ENCODE measurements at regions not wholly inside any gene's neighbourhood (a gene's known extent, or its start where the extent isn't known, plus 50 kb on each side); places are given as distances from the start of the nearest gene placed in this dataset.

DNA sequence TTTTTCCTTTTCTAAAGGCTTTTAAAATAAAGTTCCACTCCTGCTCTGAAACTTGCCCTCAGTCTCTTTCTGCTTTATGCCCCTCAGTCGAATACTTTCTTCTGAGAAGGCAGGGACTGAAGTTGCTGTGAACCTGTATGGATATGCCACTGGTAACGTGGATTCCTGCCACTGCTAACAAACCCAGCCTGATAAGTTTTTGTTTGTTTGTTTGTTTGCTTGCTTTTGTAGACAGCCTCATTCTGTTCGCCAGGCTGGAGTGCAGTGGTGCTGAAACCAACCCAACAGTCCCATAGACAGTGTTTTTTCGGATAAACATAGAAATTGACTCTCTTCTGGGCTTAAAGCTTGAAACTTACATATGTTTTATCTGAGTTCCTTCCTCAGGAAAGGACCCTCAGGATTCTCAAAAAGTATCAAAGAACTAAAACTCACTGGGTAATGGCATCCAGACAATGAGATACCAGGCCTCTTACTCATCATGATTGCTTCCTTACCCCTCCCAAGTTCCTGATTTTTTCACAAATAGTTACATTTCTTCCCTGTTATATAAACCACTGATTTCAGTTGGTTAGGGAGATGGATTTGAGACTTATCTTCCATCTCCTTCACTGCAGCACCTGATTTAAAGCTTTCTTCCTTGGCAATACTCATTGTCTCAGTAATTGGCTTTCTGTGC, 273.6 kb downstream of the SDHAF3 start:
- DNase-seq, result no peak
- H3K27ac ChIP-seq, result no peak overlapping the region
- H3K4me1 ChIP-seq, result no peaks in the 10 kb centered on the region
- WGBS, 2 donors, result 61 to 67% methylated on average over 4 of the region's 4 CpGs
- H3K36me3 ChIP-seq, result no peaks in the 10 kb centered on the region
- TF ChIP-seq, protein P1, sequence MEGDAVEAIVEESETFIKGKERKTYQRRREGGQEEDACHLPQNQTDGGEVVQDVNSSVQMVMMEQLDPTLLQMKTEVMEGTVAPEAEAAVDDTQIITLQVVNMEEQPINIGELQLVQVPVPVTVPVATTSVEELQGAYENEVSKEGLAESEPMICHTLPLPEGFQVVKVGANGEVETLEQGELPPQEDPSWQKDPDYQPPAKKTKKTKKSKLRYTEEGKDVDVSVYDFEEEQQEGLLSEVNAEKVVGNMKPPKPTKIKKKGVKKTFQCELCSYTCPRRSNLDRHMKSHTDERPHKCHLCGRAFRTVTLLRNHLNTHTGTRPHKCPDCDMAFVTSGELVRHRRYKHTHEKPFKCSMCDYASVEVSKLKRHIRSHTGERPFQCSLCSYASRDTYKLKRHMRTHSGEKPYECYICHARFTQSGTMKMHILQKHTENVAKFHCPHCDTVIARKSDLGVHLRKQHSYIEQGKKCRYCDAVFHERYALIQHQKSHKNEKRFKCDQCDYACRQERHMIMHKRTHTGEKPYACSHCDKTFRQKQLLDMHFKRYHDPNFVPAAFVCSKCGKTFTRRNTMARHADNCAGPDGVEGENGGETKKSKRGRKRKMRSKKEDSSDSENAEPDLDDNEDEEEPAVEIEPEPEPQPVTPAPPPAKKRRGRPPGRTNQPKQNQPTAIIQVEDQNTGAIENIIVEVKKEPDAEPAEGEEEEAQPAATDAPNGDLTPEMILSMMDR (IDR thresholded peaks at IDR 0.05), result no peak
- TF ChIP-seq POLR2A (IDR thresholded peaks at IDR 0.05), result no peak
- intact Hi-C loops (cut with DNase I), result no loop called here
- H3K9me3 ChIP-seq, result no peaks in the 10 kb centered on the region
- H3K4me3 ChIP-seq (replicated peaks in 1 of 3), result no peak overlapping the region
- no peaks in the 10 kb centered on the region for H3K27me3 ChIP-seq

DNA sequence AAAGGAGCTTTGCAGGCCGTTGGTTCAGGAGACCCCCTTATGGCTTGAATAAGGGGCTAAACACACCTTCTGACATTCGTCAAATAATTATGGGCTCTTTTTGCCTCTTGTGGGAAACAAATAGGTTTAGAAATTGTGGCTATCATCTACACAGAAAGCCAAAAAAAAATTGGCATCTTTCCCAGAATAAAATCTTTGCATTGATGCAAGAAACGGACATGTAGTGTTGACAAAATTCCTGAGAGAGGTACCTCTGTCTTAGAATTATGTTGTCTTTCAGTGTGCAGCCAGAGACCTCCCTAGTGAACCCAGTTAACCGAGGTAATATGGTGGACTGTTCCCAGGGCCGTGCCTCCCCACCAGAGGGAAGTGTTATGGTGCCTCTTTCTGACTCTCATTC, 283.9 kb downstream of the SDHAF3 start:
- WGBS, 2 donors, result 58 to 59% methylated on average over 5 of the region's 5 CpGs
- H3K36me3 ChIP-seq, result no peaks in the 10 kb centered on the region
- H3K27me3 ChIP-seq, result no peaks in the 10 kb centered on the region
- no peaks in the 10 kb centered on the region for H3K9me3 ChIP-seq
- H3K27ac ChIP-seq, result no peak overlapping the region
- TF ChIP-seq, protein P1 (IDR thresholded peaks at IDR 0.05), result no peak
- TF ChIP-seq POLR2A (IDR thresholded peaks at IDR 0.05), result no peak
- intact Hi-C loops (cut with DNase I), result no loop called here
- H3K4me1 ChIP-seq, result no peaks in the 10 kb centered on the region
- DNase-seq, result no peak
- no peak overlapping the region for H3K4me3 ChIP-seq (replicated peaks in 1 of 3)

DNA sequence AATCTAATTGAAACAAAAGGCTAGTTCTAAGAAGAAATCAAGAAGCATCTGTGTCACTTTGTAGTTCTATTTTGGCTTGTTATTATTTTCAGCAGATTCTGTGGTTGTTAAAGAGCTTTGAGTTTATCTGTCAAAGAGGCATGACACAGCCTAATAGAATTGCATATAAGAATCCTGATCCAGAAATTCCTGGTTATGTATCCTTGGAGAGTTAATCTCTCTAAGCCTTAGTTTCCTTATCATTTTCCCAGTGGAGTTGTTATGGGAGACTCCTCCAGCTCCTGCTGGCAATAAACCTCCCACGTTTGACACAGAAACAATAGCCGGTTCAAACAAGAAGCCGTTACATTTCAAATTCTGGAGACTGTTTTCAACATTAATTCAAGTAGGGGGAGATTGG, 288.3 kb downstream of the SDHAF3 start:
- WGBS, 2 donors, result 54 to 63% methylated on average over 3 of the region's 3 CpGs
- Histone ChIP-seq H3K4me1 (no peaks in the 10 kb centered on the region), H3K4me3 (replicated peaks in 1 of 3) (no peak overlapping the region), H3K9me3 (no peaks in the 10 kb centered on the region), H3K36me3 (no peaks in the 10 kb centered on the region), H3K27ac (no peak overlapping the region), H3K27me3 (no peaks in the 10 kb centered on the region)
- intact Hi-C loops (cut with DNase I), result no loop called here
- no peak for TF ChIP-seq POLR2A (IDR thresholded peaks at IDR 0.05)
- TF ChIP-seq, protein P1 (IDR thresholded peaks at IDR 0.05), result no peak
- DNase-seq, result no peak

DNA sequence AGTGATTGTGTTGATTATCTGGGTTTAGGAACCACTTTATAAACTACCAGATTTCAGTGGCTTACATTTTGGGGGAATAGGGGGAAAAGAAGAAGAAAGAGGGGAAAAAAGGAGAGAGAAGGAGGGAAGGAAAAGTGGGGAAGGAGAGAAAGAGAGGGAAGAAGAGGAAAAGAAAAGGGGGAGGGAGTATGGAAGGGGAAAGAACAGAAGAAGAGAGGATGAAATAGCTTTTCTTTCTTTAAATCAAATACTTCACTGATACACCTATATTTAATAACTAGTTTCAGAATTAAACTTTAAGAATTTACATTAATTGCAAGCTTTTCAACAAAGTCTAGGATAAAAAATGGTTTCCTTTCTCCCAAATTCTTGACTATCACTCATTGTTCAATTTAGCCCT, 289.6 kb downstream of the SDHAF3 start:
- no peaks in the 10 kb centered on the region for H3K27me3 ChIP-seq
- intact Hi-C loops (cut with DNase I), result no loop called here
- H3K4me1 ChIP-seq, result no peaks in the 10 kb centered on the region
- no peak overlapping the region for H3K4me3 ChIP-seq (replicated peaks in 1 of 3)
- DNase-seq, result no peak
- no peaks in the 10 kb centered on the region for H3K36me3 ChIP-seq
- no peaks in the 10 kb centered on the region for H3K9me3 ChIP-seq
- TF ChIP-seq, protein P1 (IDR thresholded peaks at IDR 0.05), result no peak
- TF ChIP-seq POLR2A (IDR thresholded peaks at IDR 0.05), result no peak
- no peak overlapping the region for H3K27ac ChIP-seq

- 79 to 81% methylated on average over 2 of the region's 2 CpGs for WGBS, 2 donors
- Histone ChIP-seq H3K9me3 (no peaks in the 10 kb centered on the region), H3K4me3 (replicated peaks in 1 of 3) (no peak overlapping the region), H3K36me3 (no peaks in the 10 kb centered on the region), H3K4me1 (no peaks in the 10 kb centered on the region), H3K27ac (no peak overlapping the region), H3K27me3 (no peaks in the 10 kb centered on the region)
- no peak for DNase-seq
- intact Hi-C loops (cut with DNase I), result no loop called here
- TF ChIP-seq POLR2A (IDR thresholded peaks at IDR 0.05), result no peak
- TF ChIP-seq, protein P1 (IDR thresholded peaks at IDR 0.05), result no peak
Observed at GRCh38 chr7:97409346-97409745, 291.8 kb downstream of the SDHAF3 start.
